Left ventricle myocardium superior (tissue), 1 donor: ENCODE measurements at regions not wholly inside any gene's neighbourhood (a gene's known extent, or its start where the extent isn't known, plus 50 kb on each side); places are given as distances from the start of the nearest gene placed in this dataset.
"Not testable (repeated sequence)": the region's sequence is repeated elsewhere in the genome, so short reads cannot be mapped to it uniquely, and the experiment has no call there.

Source experiments
- ATAC-seq: fragments of 200-7000 bp; cut with Tn5 transposase; one replicate; pipeline ENCODE4 v1.9.1; 2020; ENCODE audit warnings: mild to moderate bottlenecking, moderate library complexity
- DNase-seq: peaks from one replicate; pipeline ENCODE4 v3.0.0-alpha.2; 2020
- intact Hi-C: fragments of 100-400 bp; cut with micrococcal nuclease; formaldehyde crosslinking; loops from one replicate; pipeline ENCODE4 v1.11.0; 2022
- donor health status: DM: no; HTN: yes; CAD: no; lungs with severe emphysema.

GRCh38 chrX:94946137-94946536, 1272.1 kb downstream of the FAM133A start:
- ATAC-seq, DNase-seq, intact Hi-C loops: not testable (repeated sequence)

- intact Hi-C loops = no loop called here
- ATAC-seq = no peak
- no peak for DNase-seq
Measured at GRCh38 chrX:94961730-94962129, 1287.7 kb downstream of the FAM133A start.

- intact Hi-C loops = no loop called here
- ATAC-seq (no peak), DNase-seq (no peak)
Measured at GRCh38 chrX:94977562-94977961, 1303.6 kb downstream of the FAM133A start.

GRCh38 chrX:94977986-94978385, 1304.0 kb downstream of the FAM133A start:
- no peak for DNase-seq
- no peak for ATAC-seq
- intact Hi-C loops = no loop called here
